T-helper 1 cell treated with Interleukin-12 subunit alpha and Interleukin-12 subunit beta and Interleukin-4 antibody, amounts not matched to agents 30 ng/mL and 1 ng/mL, for 36 hours (primary cell): ENCODE measurements at regions not wholly inside any gene's neighbourhood (a gene's known extent, or its start where the extent isn't known, plus 50 kb on each side); places are given as distances from the start of the nearest gene placed in this dataset.

ENCODE experiments used
- intact Hi-C: fragments of 100-400 bp; cut with micrococcal nuclease; formaldehyde crosslinking; loops from one replicate; pipeline ENCODE4 v1.15.1; 2024

DNA sequence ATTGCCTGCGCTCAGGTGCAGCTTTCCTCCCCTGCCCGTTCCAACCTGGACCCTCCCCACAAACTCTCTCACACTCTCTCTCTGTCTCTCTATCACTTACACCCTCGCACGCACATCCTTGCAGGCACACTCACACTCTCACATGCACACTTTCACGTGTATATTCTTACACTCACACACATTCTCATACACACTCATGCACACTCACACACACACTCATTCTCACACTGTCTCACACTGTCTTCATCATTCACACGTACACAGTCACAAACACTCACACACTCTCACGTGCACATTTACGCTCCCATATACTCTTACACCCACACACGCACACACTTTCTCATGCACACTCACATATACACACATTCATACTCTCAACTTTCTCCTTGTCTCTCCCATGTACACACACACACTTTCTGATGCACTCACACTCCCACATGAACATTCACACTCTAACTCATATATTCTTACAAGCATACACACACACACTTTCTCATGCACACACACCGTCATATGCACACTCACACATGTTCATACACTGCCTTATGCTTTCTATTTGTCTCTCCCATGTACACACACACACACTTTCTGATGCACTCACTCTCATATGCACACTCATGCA is 229.3 kb downstream of the SNX18 start:
- intact Hi-C loops, result no loop called here

DNA sequence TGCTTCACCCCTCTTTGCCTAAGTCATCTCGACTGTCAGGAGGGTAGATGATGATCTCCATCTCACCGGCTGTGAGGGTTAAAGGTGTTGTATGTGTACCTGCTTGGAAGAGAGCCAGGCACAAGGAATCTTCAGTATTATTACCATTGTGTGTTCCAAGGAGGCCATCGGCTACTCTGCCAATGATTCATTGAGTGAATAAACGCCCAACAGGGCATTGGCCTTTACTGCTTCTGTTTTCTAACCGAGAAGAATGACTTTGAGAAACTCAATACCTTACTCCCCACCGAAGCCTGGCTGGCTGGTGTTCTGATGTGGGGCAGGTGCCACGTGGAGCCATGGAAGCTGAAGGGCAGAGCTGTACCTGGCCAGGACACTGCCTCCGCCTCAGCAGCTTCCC is 228.8 kb downstream of the SNX18 start:
- intact Hi-C loops, result no loop called here

GRCh38 chr5:54745599-54745998 is 228.0 kb downstream of the SNX18 start:
- intact Hi-C loops, result loop anchor here (2.0 kb wide), 2 partner anchors 71 to 435 kb away; partner anchors contain the start of gene ARL15

- intact Hi-C loops, result loop anchor here (1.0 to 2.0 kb wide), 10 partner anchors 9 to 433 kb away; partner anchors contain the start of genes ARL15, GZMA and SNX18
Measured at GRCh38 chr5:54743997-54744788, 226.6 kb downstream of the SNX18 start.

DNA sequence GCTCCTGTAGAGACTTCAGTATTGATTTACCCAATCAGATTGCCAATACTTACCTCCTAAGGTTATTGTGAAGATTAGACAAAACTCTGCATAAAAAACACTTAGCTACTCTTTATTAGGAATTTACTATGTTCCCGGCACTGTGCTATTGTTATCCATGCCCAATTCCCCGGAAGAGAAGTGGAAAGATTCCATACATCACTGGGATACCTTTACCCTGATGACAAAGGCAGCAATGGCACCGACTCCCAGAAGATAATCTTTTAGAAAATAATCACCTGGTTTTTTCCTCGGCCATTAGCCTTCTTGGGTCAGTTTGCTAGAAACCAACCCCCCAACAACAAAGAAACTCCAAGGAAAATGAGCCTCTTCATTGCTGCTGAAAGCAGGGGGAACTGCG is 226.0 kb downstream of the SNX18 start:
- intact Hi-C loops, result no loop called here

DNA sequence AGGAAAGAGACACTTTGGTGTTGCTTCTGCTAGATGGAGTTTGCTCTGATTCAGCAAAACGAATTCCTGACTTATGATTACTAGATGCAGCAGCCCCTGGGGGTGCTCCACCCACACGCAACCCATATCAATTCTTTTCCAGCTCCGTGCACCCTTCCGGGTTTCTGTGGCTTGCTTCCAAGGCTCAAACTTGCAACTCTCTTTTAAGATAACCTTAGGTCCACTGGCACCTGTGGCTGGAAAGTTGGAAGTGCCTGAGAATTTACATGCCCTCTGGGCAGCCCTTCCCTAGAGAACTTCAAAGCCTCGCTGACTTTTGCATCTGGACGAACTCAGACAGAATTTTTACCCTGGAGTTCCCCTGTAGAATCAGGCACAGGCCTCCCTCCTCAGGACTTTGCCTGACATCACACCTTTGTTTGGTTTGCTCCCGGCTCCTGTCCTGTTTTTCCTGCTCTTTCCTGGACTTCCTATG is 224.9 kb downstream of the SNX18 start:
- intact Hi-C loops, result no loop called here

GRCh38 chr5:54741711-54742110 is 224.2 kb downstream of the SNX18 start:
- intact Hi-C loops, result no loop called here

- intact Hi-C loops, result no loop called here
Measured at GRCh38 chr5:54740141-54740540, 222.6 kb downstream of the SNX18 start.

DNA sequence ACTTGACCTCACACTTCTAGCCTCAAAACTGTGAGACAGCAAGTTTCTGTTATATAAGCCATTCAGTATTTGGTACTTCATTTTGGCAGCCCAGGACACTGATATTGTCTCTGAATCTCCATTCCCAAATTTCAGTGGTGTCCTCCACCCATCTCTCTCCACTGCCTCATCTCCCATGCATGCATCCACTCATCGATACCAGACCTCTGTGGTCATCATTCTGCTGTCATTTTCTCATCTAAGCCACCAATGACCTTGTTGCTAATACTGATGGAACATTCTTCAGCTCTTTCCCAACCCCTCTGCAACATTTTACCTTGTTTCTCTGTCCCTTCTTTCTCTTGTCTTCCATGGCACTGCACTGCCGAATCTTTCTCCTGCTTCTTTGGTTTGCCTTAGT is 221.8 kb downstream of the SNX18 start:
- intact Hi-C loops, result no loop called here

DNA sequence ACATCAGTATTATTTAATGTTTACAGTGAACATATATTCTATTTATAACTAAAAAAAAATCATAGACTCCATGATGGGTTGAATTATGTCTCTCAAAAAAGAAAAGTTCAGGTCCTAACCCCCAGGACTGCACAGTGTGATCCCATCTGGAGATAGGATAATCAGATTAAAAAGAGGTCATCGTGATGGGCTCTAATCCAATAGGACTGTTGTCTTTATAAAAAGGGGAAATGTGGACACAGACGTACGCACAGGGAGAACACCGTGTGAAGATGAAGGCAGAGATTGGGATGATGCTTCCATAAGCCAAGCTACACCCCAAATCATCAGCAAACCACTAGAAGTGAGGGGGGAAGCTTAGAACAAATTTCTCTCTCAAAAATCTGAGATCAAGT is 221.4 kb downstream of the SNX18 start:
- intact Hi-C loops, result no loop called here

- intact Hi-C loops, result no loop called here
Measured at GRCh38 chr5:54738118-54738972, 220.8 kb downstream of the SNX18 start.

GRCh38 chr5:54736003-54736797 is 218.6 kb downstream of the SNX18 start:
- intact Hi-C loops, result no loop called here

DNA sequence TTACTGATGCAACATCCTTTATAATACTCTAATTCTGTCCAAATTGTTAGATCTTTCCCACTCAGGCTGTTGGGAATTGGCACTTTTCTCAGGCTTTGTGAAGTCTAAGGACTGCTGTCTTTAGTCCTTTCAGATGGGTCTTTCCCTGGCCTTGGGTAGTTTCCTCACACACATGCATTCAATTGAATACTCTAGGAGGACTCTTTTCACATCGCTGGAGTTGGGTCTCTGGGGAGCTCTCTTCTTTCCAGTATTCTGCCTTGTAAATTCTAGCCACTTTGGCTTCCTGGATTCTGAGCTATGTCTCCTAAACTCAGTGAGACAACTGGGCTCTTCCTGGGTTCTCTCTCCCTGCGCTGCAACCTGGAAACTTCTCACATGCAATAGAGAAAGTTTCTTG is 215.5 kb downstream of the SNX18 start:
- intact Hi-C loops, result no loop called here

DNA sequence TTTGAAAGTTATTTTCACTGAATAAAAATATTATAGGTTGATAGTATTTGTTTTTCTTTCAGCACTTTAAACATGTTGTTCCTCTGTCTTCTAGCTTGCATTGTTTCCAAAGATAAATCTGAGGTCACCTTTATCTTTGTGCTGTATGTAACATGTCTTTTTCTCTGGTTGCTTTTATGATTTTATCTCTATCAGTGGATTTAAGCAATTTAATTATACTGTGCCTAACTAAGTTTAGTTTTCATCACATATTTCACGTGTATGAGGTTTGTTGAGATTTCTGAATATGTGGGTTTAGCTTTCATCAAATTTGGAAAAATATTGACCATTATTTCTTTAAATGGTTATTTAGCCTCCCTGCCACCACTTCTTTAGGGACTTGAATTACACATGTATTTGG is 214.5 kb downstream of the SNX18 start:
- intact Hi-C loops, result no loop called here

DNA sequence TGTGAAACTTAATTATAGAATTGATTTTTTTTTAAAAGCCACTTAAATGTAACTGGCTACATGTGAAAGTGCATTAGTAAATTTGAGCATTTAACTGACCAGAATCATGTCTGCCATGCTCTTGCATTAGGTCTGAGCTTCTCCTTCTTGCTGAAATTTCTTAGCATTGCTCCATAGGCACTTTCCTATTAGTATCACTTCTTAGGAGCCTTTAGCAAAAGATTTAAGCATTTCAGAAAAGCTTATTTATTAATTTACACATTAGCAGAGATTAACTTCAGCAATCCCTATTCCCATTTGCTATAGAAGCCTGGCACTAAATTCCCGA is 211.0 kb downstream of the SNX18 start:
- intact Hi-C loops, result no loop called here

GRCh38 chr5:54727874-54728587 is 210.5 kb downstream of the SNX18 start:
- intact Hi-C loops, result no loop called here

- intact Hi-C loops, result no loop called here
Measured at GRCh38 chr5:54725391-54726280, 208.1 kb downstream of the SNX18 start.

- intact Hi-C loops, result no loop called here
Measured at GRCh38 chr5:54722846-54723433, 205.4 kb downstream of the SNX18 start.
